Stimulated activated CD8-positive, alpha-beta memory T cell treated with anti-CD3 and anti-CD28 coated beads, Interleukin-4, amount 100 ng/mL, for 4 hours (primary cell): ENCODE measurements at regions not wholly inside any gene's neighbourhood (a gene's known extent, or its start where the extent isn't known, plus 50 kb on each side); places are given as distances from the start of the nearest gene placed in this dataset.

Experiments used
- DNase-seq, 2 donors: peaks; one replicate each; pipeline ENCODE4 v3.0.0-alpha.2; 2020; ENCODE audit warnings: low read depth in 2 of 2, low spot score in 1 of 2

DNA sequence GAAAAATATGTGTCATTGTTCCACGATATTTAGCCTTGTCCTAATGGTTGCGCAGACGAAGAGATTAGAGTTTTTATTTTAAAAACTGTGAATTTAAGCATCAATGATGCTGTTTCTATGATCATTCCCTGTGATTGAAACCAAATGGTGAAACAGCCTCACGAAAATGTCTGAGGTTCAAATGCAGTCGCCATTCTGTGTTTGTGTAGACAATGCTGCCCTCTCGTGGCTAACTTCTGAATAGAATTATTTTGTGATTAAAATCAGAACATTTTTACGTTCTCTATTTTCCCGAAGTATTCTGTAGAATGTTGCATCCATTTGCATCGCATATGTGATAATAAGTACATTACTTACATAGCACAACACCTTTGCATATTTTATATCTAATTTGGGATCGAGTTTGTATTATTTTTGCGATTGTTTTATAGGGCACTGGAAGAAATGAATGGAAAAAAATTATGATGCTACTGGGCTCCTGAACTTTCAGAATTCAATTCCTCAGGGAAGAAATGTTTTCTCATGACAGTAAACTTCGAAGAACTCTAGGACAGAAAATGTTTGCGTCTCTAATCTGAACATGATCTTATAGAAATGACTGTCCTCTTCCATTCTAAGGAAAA is 54.8 kb upstream of the CREB1 start:
- peak in 1 of 2 donors; percentile 14 for DNase-seq

DNA sequence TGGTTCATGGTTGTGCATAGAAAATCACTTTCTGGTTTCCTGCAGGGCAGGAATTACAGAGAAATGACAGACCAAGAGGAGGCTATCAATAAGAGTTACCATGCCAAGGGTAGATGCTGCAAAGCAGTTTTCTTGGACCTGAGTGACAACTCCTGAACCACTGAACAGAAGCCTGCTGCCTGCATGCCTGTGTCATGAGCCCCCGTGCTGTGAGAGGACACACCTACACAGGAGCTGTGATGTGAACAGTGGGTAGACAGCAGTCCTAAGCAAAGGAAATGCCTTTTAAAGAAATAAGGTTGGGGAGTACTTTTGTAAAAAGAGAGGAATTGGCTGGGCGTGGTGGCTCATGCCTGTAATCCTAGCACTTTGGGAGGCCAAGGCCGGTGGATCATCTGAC is 54.2 kb upstream of the CREB1 start:
- DNase-seq = no peak

DNA sequence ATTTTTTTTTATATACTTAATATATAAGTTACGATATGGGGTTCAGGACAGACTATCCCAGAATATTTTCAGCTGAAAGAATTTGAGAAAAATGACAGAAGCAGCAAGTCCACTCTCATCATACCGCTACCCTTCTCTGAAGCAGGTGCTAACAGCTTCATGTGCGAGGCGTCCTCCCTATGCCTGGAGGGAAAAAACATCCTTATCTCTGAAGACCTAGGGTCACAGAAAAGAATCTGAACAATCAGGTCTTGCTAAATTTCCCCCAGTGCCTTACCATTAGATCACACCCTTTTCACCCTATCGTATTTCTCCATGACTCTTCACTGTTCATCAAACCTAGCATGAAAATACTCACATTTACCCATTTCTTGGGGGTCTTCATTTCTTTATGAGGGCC is 51.9 kb upstream of the CREB1 start:
- no peak for DNase-seq

DNA sequence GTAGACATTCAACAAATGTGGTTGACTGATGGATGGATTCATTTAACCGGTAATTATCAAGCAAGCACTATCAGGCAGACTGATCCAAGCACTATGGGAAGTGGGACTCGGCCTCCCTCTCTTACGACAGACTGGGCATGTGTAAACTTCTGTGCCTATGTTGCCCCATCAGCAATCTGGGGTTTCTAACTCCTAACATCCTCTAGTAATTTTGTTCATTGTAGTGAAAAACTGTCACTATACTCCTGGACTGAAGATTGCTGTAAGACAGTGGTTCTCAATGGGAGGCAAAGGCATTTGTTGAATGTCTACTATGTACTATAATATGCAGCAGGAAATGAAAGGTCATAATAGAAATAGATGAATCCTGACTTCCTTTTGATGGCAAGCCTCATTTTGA is 51.2 kb upstream of the CREB1 start:
- DNase-seq = no peak

DNA sequence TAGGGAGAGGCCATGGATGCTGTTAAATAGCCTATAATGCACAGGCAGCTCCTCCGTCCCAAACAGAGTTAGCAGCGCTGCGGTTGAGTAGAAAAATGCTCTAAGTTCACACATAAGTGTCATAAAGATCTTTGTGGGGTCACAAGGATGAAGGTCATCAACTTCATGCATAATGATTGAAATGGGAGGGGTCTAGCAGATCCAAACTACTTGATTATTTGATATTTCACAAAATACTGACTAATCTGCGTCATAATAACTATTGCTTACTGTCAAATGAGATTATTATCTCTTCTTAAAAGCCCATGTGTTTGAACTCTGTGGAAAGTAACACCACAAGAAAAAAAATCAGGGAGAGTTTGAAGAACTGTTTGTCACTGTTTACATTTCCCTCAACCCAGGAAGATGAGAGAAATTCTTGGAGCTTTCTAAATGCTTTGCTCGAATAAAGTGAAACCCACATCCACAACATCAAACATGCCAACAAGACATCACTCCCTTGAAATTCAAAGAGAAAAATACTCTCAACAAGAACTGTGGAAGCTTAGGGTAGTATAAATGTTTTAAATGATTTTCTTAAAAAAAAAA is 50.5 kb upstream of the CREB1 start:
- no peak for DNase-seq
